MM.1S (cell line): ENCODE measurements at regions not wholly inside any gene's neighbourhood (a gene's known extent, or its start where the extent isn't known, plus 50 kb on each side); places are given as distances from the start of the nearest gene placed in this dataset.

ENCODE experiments used
- DNase-seq: peaks from one replicate; pipeline ENCODE4 v3.0.0-alpha.2; 2015
- H2AFZ ChIP-seq: fragments of 300-600 bp; sonication (generic); 2 replicates; pipeline ENCODE4 v1.6.0; 2016; ENCODE audit warnings: antibody characterized with exemption, low read length
- H3F3A ChIP-seq: fragments of 300-600 bp; sonication (generic); 2 replicates; pipeline ENCODE4 v1.6.1; 2016; ENCODE audit warnings: mild to moderate bottlenecking, antibody characterized with exemption, low read length, moderate library complexity, mixed read lengths; ENCODE audit not compliant: insufficient read depth
- H3K27ac ChIP-seq: fragments of 300-600 bp; sonication (generic); 2 replicates; pipeline ENCODE4 v1.5.1; 2016; ENCODE audit warnings: mild to moderate bottlenecking, low read length
- H3K27me3 ChIP-seq: fragments of 300-600 bp; sonication (generic); replicated peaks from 2 replicates; pipeline ENCODE4 v1.6.0; 2016; ENCODE audit warnings: low read length; ENCODE audit not compliant: insufficient read depth
- H3K36me3 ChIP-seq: fragments of 300-600 bp; sonication (generic); replicated peaks from 2 replicates; pipeline ENCODE4 v1.6.1; 2016; ENCODE audit warnings: mild to moderate bottlenecking, low read length, mixed read lengths; ENCODE audit not compliant: insufficient read depth
- H3K4me1 ChIP-seq: fragments of 300-600 bp; sonication (generic); 2 replicates; pipeline ENCODE4 v1.6.1; 2016; ENCODE audit warnings: low read length, mixed read lengths
- H3K4me2 ChIP-seq: fragments of 300-600 bp; sonication (generic); 2 replicates; pipeline ENCODE4 v1.6.0; 2016; ENCODE audit warnings: low read depth, low read length
- H3K4me3 ChIP-seq: fragments of 300-600 bp; sonication (generic); 2 replicates; pipeline ENCODE4 v1.5.1; 2016; ENCODE audit warnings: low read length, mixed read lengths
- H3K79me2 ChIP-seq: fragments of 300-600 bp; sonication (generic); 2 replicates; pipeline ENCODE4 v1.6.1; 2016; ENCODE audit warnings: mixed run types, low read length, mixed read lengths
- H3K9ac ChIP-seq: fragments of 300-600 bp; sonication (generic); 2 replicates; pipeline ENCODE4 v1.6.1; 2016; ENCODE audit warnings: low read length, mixed read lengths
- H3K9me2 ChIP-seq: fragments of 300-600 bp; sonication (generic); replicated peaks from 2 replicates; pipeline ENCODE4 v1.6.1; 2016; ENCODE audit warnings: mild to moderate bottlenecking, low read length, mixed read lengths; ENCODE audit not compliant: insufficient read depth
- H3K9me3 ChIP-seq: fragments of 300-600 bp; sonication (generic); replicated peaks from 2 replicates; pipeline ENCODE4 v1.6.1; 2016; ENCODE audit warnings: mild to moderate bottlenecking, low read length, mixed read lengths; ENCODE audit not compliant: insufficient read depth
- H4K20me1 ChIP-seq: fragments of 300-600 bp; sonication (generic); 2 replicates; pipeline ENCODE4 v1.6.1; 2016; ENCODE audit warnings: mild to moderate bottlenecking, low read length, moderate library complexity, mixed read lengths; ENCODE audit not compliant: insufficient read depth
- EZH2 ChIP-seq: fragments of 300-600 bp; sonication (generic); optimal IDR thresholded peaks from 2 replicates; pipeline ENCODE3; 2017; ENCODE audit warnings: low read depth, mild to moderate bottlenecking, antibody characterized with exemption, low read length, mixed read lengths
- EZH2phosphoT487 ChIP-seq: fragments of 300-600 bp; sonication (generic); IDR thresholded peaks from 2 replicates; pipeline ENCODE4 v1.6.1; 2018; ENCODE audit warnings: antibody characterized with exemption, low read length
- TF ChIP-seq, protein P1 (sequence below): fragments of 300-600 bp; sonication (generic); IDR thresholded peaks from 2 replicates; pipeline ENCODE4 v1.5.1; 2016; ENCODE audit warnings: antibody characterized with exemption, low read length, mixed read lengths

DNA sequence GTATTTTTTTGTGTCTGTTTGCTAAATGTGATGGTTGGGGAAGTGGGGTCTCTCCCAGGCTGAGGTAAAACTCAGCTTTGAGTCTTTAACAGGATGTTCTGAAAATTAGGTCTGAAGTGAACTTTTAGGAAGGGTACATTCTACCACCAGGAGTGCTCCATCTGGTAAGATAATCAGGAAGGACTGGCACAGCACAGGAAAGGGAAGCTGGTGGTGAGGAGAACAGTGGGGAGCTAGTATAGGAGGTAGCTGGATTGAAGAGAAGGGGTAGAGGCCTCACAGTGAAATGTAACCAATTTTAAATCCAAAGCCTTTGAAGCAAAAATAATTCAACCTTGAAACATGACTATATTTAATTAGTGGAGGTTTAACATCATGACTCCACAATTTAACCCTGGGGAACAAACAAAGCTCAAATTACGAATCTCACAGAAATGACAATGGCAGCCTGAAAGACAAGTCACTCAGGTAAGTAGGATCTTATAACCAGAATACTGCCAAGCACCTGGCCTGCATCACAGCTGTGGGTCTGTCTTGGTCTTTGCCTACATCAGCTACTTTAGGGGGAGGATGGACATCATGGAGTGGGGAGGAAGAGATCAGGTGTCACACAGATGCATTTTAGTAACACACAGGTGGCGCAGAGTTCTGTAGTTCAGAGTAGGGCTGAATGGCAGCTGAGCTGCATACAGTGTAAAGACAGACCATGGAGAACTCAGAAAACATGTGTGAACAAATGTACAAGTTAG lies 445.3 kb downstream of the DMRT2 start:
- H3K9ac ChIP-seq, result no peak overlapping the region
- H3K27me3 ChIP-seq, result no peaks in the 10 kb centered on the region
- H3K79me2 ChIP-seq, result no peaks in the 10 kb centered on the region
- TF ChIP-seq, protein P1, sequence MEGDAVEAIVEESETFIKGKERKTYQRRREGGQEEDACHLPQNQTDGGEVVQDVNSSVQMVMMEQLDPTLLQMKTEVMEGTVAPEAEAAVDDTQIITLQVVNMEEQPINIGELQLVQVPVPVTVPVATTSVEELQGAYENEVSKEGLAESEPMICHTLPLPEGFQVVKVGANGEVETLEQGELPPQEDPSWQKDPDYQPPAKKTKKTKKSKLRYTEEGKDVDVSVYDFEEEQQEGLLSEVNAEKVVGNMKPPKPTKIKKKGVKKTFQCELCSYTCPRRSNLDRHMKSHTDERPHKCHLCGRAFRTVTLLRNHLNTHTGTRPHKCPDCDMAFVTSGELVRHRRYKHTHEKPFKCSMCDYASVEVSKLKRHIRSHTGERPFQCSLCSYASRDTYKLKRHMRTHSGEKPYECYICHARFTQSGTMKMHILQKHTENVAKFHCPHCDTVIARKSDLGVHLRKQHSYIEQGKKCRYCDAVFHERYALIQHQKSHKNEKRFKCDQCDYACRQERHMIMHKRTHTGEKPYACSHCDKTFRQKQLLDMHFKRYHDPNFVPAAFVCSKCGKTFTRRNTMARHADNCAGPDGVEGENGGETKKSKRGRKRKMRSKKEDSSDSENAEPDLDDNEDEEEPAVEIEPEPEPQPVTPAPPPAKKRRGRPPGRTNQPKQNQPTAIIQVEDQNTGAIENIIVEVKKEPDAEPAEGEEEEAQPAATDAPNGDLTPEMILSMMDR, result no peak
- no peak for TF ChIP-seq EZH2phosphoT487
- TF ChIP-seq EZH2, result no peak
- no peak overlapping the region for H3K4me2 ChIP-seq
- no peaks in the 10 kb centered on the region for H3K9me3 ChIP-seq
- H3F3A ChIP-seq, result no peaks in the 10 kb centered on the region
- H3K36me3 ChIP-seq, result no peaks in the 10 kb centered on the region
- H4K20me1 ChIP-seq, result no peaks in the 10 kb centered on the region
- H3K4me1 ChIP-seq, result no peaks in the 10 kb centered on the region
- H2AFZ ChIP-seq, result no peak overlapping the region
- H3K27ac ChIP-seq, result no peak overlapping the region
- no peak for DNase-seq
- no peaks in the 10 kb centered on the region for H3K9me2 ChIP-seq
- no peak overlapping the region for H3K4me3 ChIP-seq

DNA sequence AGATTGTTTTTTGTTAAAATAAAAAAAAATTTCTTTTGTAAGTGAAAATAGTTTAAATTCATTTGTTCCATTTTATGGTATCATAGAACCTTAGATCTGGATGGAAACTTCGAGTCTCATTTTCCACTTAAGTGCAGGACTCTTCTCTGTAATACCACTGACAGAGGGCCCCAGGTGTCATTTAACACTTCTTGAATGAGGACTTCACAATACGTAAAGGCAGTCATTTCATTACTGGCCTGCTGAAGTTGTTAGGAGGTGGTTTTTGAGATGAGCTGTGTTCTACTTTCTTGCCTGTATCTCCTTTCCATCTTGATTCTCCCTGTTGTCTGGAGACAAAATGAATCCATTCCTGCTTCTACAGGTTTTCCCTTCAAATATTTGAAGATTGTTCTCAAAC lies 455.3 kb downstream of the DMRT2 start:
- DNase-seq, result no peak
- Histone ChIP-seq H3K4me2 (no peak overlapping the region), H3K4me1 (no peaks in the 10 kb centered on the region), H3K27ac (no peak overlapping the region), H4K20me1 (no peaks in the 10 kb centered on the region), H3K79me2 (no peaks in the 10 kb centered on the region), H3K9me3 (no peaks in the 10 kb centered on the region), H3K9me2 (no peaks in the 10 kb centered on the region), H3K27me3 (no peaks in the 10 kb centered on the region), H2AFZ (no peak overlapping the region), H3K4me3 (no peak overlapping the region), H3K36me3 (no peaks in the 10 kb centered on the region), H3F3A (no peaks in the 10 kb centered on the region), H3K9ac (no peak overlapping the region)
- TF ChIP-seq EZH2, result no peak

DNA sequence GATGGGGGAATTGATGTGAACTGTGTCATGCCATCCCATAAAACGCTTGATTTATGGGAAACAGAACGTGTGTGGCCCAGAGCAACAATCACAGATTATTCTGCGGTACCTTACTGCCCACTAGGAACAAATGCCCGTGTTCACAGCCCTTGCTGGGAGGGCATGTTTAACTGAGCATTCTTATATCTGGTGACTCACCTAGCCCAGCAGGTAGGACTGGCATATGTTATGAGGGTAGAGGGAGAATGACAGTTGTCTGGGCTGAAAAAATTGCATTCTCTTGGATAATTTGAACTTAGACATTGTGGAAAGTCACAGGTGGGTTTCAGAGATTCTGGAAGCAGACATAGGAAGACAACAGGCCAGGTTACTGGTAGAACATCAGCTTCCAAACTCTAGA lies 460.6 kb downstream of the DMRT2 start:
- H3K36me3 ChIP-seq, result no peaks in the 10 kb centered on the region
- H3K27me3 ChIP-seq, result no peaks in the 10 kb centered on the region
- no peaks in the 10 kb centered on the region for H4K20me1 ChIP-seq
- H3K4me1 ChIP-seq, result no peaks in the 10 kb centered on the region
- no peaks in the 10 kb centered on the region for H3K9me3 ChIP-seq
- H3K9me2 ChIP-seq, result no peaks in the 10 kb centered on the region
- H3K4me2 ChIP-seq, result no peak overlapping the region
- H3K27ac ChIP-seq, result no peak overlapping the region
- no peak overlapping the region for H3K9ac ChIP-seq
- no peak overlapping the region for H3K4me3 ChIP-seq
- no peaks in the 10 kb centered on the region for H3K79me2 ChIP-seq
- no peak overlapping the region for H2AFZ ChIP-seq
- TF ChIP-seq EZH2phosphoT487, result no peak
- no peak for TF ChIP-seq EZH2
- TF ChIP-seq, protein P1, result no peak
- H3F3A ChIP-seq, result no peaks in the 10 kb centered on the region
- DNase-seq, result no peak

DNA sequence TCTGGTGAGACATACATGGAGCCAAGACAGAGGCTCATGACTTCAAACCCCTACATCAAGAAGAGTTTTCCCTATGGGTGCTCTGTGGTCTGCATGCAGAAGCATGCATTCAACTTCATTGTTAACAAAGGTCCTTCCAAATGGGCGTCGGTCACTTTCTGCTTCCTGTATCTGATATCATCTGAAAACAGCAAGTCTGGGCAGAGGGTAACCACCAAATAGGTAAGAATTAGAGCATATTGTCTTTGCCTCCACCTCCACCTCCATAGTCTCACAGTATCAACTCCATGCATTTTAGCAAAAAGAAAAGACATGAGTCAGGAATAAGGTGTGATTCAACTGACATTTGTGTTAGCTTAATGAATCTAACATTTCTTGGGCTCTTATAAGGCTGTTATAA lies 462.9 kb downstream of the DMRT2 start:
- TF ChIP-seq EZH2 (no peak), EZH2phosphoT487 (no peak)
- TF ChIP-seq, protein P1, result no peak

More for the DNA sequence above, 462.9 kb downstream of the DMRT2 start:
- no peaks in the 10 kb centered on the region for H3K9me3 ChIP-seq
- H2AFZ ChIP-seq, result no peak overlapping the region
- no peaks in the 10 kb centered on the region for H3K79me2 ChIP-seq
- H3K27me3 ChIP-seq, result no peaks in the 10 kb centered on the region
- H3K9me2 ChIP-seq, result no peaks in the 10 kb centered on the region
- no peak overlapping the region for H3K4me3 ChIP-seq
- no peaks in the 10 kb centered on the region for H3K4me1 ChIP-seq
- no peak overlapping the region for H3K9ac ChIP-seq
- no peak for DNase-seq
- no peak overlapping the region for H3K27ac ChIP-seq
- no peaks in the 10 kb centered on the region for H3K36me3 ChIP-seq
- no peaks in the 10 kb centered on the region for H4K20me1 ChIP-seq
- H3F3A ChIP-seq, result no peaks in the 10 kb centered on the region
- no peak overlapping the region for H3K4me2 ChIP-seq
